HS-27A (cell line): ENCODE measurements at regions not wholly inside any gene's neighbourhood (a gene's known extent, or its start where the extent isn't known, plus 50 kb on each side); places are given as distances from the start of the nearest gene placed in this dataset.
"Not testable (repeated sequence)": the region's sequence is repeated elsewhere in the genome, so short reads cannot be mapped to it uniquely, and the experiment has no call there.

Experiments used
- DNase-seq: peaks from one replicate; pipeline ENCODE4 v3.0.0-alpha.2; 2012; ENCODE audit warnings: low read depth, missing footprints

GRCh38 chr16:49940464-49941224, 84.4 kb upstream of the CNEP1R1 start:
- no peak for DNase-seq

- DNase-seq: no peak
These were observed 80.8 kb upstream of the CNEP1R1 start for GRCh38 chr16:49944221-49944620.

- no peak for DNase-seq
These were observed 76.9 kb upstream of the CNEP1R1 start for GRCh38 chr16:49947907-49948678.

GRCh38 chr16:49951574-49952195, 73.3 kb upstream of the CNEP1R1 start:
- DNase-seq: no peak

GRCh38 chr16:49952386-49952785, 72.6 kb upstream of the CNEP1R1 start:
- peak; percentile 22 for DNase-seq

- no peak for DNase-seq
These were observed 71.9 kb upstream of the CNEP1R1 start for GRCh38 chr16:49953090-49953489.

GRCh38 chr16:49955858-49956257, 69.2 kb upstream of the CNEP1R1 start:
- no peak for DNase-seq

- no peak for DNase-seq
These were observed 68.1 kb upstream of the CNEP1R1 start for GRCh38 chr16:49956915-49957314.

- DNase-seq: no peak
These were observed 66.6 kb upstream of the CNEP1R1 start for GRCh38 chr16:49958448-49958847.

GRCh38 chr16:49959552-49960277, 65.3 kb upstream of the CNEP1R1 start:
- DNase-seq: no peak

GRCh38 chr16:49961089-49961488, 63.9 kb upstream of the CNEP1R1 start:
- no peak for DNase-seq

GRCh38 chr16:49962566-49962965, 62.5 kb upstream of the CNEP1R1 start:
- not testable (repeated sequence) for DNase-seq

- DNase-seq: no peak
These were observed 60.7 kb upstream of the CNEP1R1 start for GRCh38 chr16:49964316-49964715.

GRCh38 chr16:49964973-49965372, 60.1 kb upstream of the CNEP1R1 start:
- no peak for DNase-seq

- no peak for DNase-seq
These were observed 57.9 kb upstream of the CNEP1R1 start for GRCh38 chr16:49967012-49967559.

- no peak for DNase-seq
These were observed 55.7 kb upstream of the CNEP1R1 start for GRCh38 chr16:49969091-49970030.

- DNase-seq: no peak
These were observed 54.1 kb upstream of the CNEP1R1 start for GRCh38 chr16:49970797-49971431.

GRCh38 chr16:49972280-49972679, 52.7 kb upstream of the CNEP1R1 start:
- no peak for DNase-seq

GRCh38 chr16:49972961-49973360, 52.1 kb upstream of the CNEP1R1 start:
- DNase-seq: no peak
